ENCODE measurements at regions not wholly inside any gene's neighbourhood (a gene's known extent, or its start where the extent isn't known, plus 50 kb on each side); places are given as distances from the start of the nearest gene placed in this dataset.
"Not testable (repeated sequence)": the region's sequence is repeated elsewhere in the genome, so short reads cannot be mapped to it uniquely, and the experiment has no call there.

GRCh38 chr6:28621268-28621667 is 95.6 kb downstream of the GPX5 start:
- DNase-seq (ENCODE audit: low read depth), result not testable (repeated sequence)

GRCh38 chr6:28623242-28623641 is 97.6 kb downstream of the GPX5 start:
- DNase-seq (ENCODE audit: low read depth), result not testable (repeated sequence)

- not testable (repeated sequence) for DNase-seq (ENCODE audit: low read depth)
Measured at GRCh38 chr6:28626386-28626785, 100.7 kb downstream of the GPX5 start.

GRCh38 chr6:28632326-28632851 is 106.7 kb downstream of the GPX5 start:
- no peak for DNase-seq (ENCODE audit: low read depth)

GRCh38 chr6:28633445-28634215 is 107.9 kb downstream of the GPX5 start:
- no peak for DNase-seq (ENCODE audit: low read depth)

- no peak for DNase-seq (ENCODE audit: low read depth)
Measured at GRCh38 chr6:28634411-28634760, 108.7 kb downstream of the GPX5 start.

GRCh38 chr6:28634761-28635546 is 109.3 kb downstream of the GPX5 start:
- DNase-seq (ENCODE audit: low read depth), result no peak

- peak; percentile 36 for DNase-seq (ENCODE audit: low read depth)
Measured at GRCh38 chr6:28635547-28636158, 110.0 kb downstream of the GPX5 start.

- DNase-seq (ENCODE audit: low read depth), result no peak
Measured at GRCh38 chr6:28638787-28639430, 113.2 kb downstream of the GPX5 start.

- DNase-seq (ENCODE audit: low read depth), result not testable (repeated sequence)
Measured at GRCh38 chr6:28639445-28640290, 114.0 kb downstream of the GPX5 start.

GRCh38 chr6:28643017-28643740 is 117.5 kb downstream of the GPX5 start:
- peak; percentile 25 for DNase-seq (ENCODE audit: low read depth)

GRCh38 chr6:28646650-28647049 is 121.0 kb downstream of the GPX5 start:
- no peak for DNase-seq (ENCODE audit: low read depth)

GRCh38 chr6:28648035-28648877 is 122.6 kb downstream of the GPX5 start:
- peak; percentile 84 for DNase-seq (ENCODE audit: low read depth)

- DNase-seq (ENCODE audit: low read depth), result no peak
Measured at GRCh38 chr6:28648878-28649375, 123.2 kb downstream of the GPX5 start.

- DNase-seq (ENCODE audit: low read depth), result no peak
Measured at GRCh38 chr6:28651161-28651560, 125.5 kb downstream of the GPX5 start.

- no peak for DNase-seq (ENCODE audit: low read depth)
Measured at GRCh38 chr6:28653876-28654275, 128.2 kb downstream of the GPX5 start.

- no peak for DNase-seq (ENCODE audit: low read depth)
Measured at GRCh38 chr6:28655164-28655563, 129.5 kb downstream of the GPX5 start.

- no peak for DNase-seq (ENCODE audit: low read depth)
Measured at GRCh38 chr6:28656715-28657114, 131.0 kb downstream of the GPX5 start.

- DNase-seq (ENCODE audit: low read depth), result peak; percentile 2
Measured at GRCh38 chr6:28657381-28657768, 131.7 kb downstream of the GPX5 start.

Measured in myocyte (in vitro differentiated cells).